ENCODE measurements at regions not wholly inside any gene's neighbourhood (a gene's known extent, or its start where the extent isn't known, plus 50 kb on each side); places are given as distances from the start of the nearest gene placed in this dataset.

GRCh38 chr18:71899183-71899582, 645.0 kb downstream of the CBLN2 start:
- DNase-seq (ENCODE audit: low read depth): no peak

GRCh38 chr18:71887509-71887908, 656.6 kb downstream of the CBLN2 start:
- no peak for DNase-seq (ENCODE audit: low read depth)

- no peak for DNase-seq (ENCODE audit: low read depth)
These were observed 665.9 kb downstream of the CBLN2 start for GRCh38 chr18:71878226-71878625.

GRCh38 chr18:71873695-71874094, 670.4 kb downstream of the CBLN2 start:
- no peak for DNase-seq (ENCODE audit: low read depth)

- no peak for DNase-seq (ENCODE audit: low read depth)
These were observed 678.3 kb downstream of the CBLN2 start for GRCh38 chr18:71865888-71866287.

- no peak for DNase-seq (ENCODE audit: low read depth)
These were observed 693.5 kb downstream of the CBLN2 start for GRCh38 chr18:71850602-71851001.

- DNase-seq (ENCODE audit: low read depth): no peak
These were observed 694.7 kb downstream of the CBLN2 start for GRCh38 chr18:71849407-71849806.

GRCh38 chr18:71846716-71847115, 697.4 kb downstream of the CBLN2 start:
- DNase-seq (ENCODE audit: low read depth): no peak

- no peak for DNase-seq (ENCODE audit: low read depth)
These were observed 699.3 kb downstream of the CBLN2 start for GRCh38 chr18:71844814-71845213.

GRCh38 chr18:71842666-71843065, 701.5 kb downstream of the CBLN2 start:
- DNase-seq (ENCODE audit: low read depth): no peak

GRCh38 chr18:71837547-71837946, 706.6 kb downstream of the CBLN2 start:
- no peak for DNase-seq (ENCODE audit: low read depth)

- no peak for DNase-seq (ENCODE audit: low read depth)
These were observed 711.1 kb downstream of the CBLN2 start for GRCh38 chr18:71832946-71833617.

GRCh38 chr18:71831039-71831438, 713.1 kb downstream of the CBLN2 start:
- DNase-seq (ENCODE audit: low read depth): no peak

- no peak for DNase-seq (ENCODE audit: low read depth)
These were observed 716.8 kb downstream of the CBLN2 start for GRCh38 chr18:71827301-71827700.

GRCh38 chr18:71815305-71815704, 728.8 kb downstream of the CBLN2 start:
- no peak for DNase-seq (ENCODE audit: low read depth)

GRCh38 chr18:71809711-71810110, 734.4 kb downstream of the CBLN2 start:
- no peak for DNase-seq (ENCODE audit: low read depth)

- DNase-seq (ENCODE audit: low read depth): no peak
These were observed 735.5 kb downstream of the CBLN2 start for GRCh38 chr18:71808616-71809015.

- no peak for DNase-seq (ENCODE audit: low read depth)
These were observed 736.6 kb downstream of the CBLN2 start for GRCh38 chr18:71807586-71807985.

- no peak for DNase-seq (ENCODE audit: low read depth)
These were observed 745.0 kb downstream of the CBLN2 start for GRCh38 chr18:71798986-71799673.

- DNase-seq (ENCODE audit: low read depth): no peak
These were observed 746.6 kb downstream of the CBLN2 start for GRCh38 chr18:71797554-71797953.

GRCh38 chr18:71784777-71785176, 759.4 kb downstream of the CBLN2 start:
- DNase-seq (ENCODE audit: low read depth): no peak

- no peak for DNase-seq (ENCODE audit: low read depth)
These were observed 783.6 kb downstream of the CBLN2 start for GRCh38 chr18:71760541-71760940.

- no peak for DNase-seq (ENCODE audit: low read depth)
These were observed 789.9 kb downstream of the CBLN2 start for GRCh38 chr18:71754246-71754645.

GRCh38 chr18:71743634-71744033, 800.5 kb downstream of the CBLN2 start:
- DNase-seq (ENCODE audit: low read depth): no peak

All from stimulated activated CD8-positive, alpha-beta memory T cell treated with anti-CD3 and anti-CD28 coated beads, Interleukin-15, amount 100 ng/mL, for 1 hour (primary cell).